ENCODE measurements at regions not wholly inside any gene's neighbourhood (a gene's known extent, or its start where the extent isn't known, plus 50 kb on each side); places are given as distances from the start of the nearest gene placed in this dataset.

DNA sequence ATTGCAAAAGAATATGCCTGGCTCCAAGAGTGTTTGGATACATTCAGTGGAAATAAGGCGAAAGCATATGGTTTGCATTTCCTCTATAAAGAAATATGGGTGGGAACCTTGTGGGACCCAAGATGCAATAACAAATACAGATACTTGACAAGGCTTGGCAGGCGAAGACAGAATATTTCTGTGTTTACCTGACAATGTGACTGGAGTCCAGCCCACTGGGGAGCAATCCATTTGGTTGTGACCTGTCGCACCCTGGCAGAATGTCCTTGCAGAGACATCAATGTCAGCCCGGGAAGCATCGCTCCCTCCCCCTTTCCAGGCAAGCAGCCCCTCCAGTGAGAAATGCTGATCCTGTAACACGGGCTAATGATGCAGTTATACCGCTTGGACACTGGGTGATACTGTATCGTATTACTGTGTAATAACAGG lies 296.6 kb downstream of the MAF start:
- no peaks in the 10 kb centered on the region for H3F3A ChIP-seq (ENCODE audit: insufficient read depth, low read length)
- no peak for DNase-seq
- H3K4me3 ChIP-seq (ENCODE audit: low read length): no peak overlapping the region
- no peak overlapping the region for H3K9ac ChIP-seq (ENCODE audit: low read length)
- no peaks in the 10 kb centered on the region for H3K9me2 ChIP-seq (replicated peaks; ENCODE audit: insufficient read depth, low read length)
- H3K9me3 ChIP-seq (replicated peaks; ENCODE audit: insufficient read depth, low read length): no peaks in the 10 kb centered on the region
- H2AFZ ChIP-seq (ENCODE audit: low read length): no peak overlapping the region
- no peaks in the 10 kb centered on the region for H3K4me1 ChIP-seq (ENCODE audit: low read length)
- no peaks in the 10 kb centered on the region for H4K20me1 ChIP-seq (ENCODE audit: insufficient read depth, low read length)
- TF ChIP-seq, protein P1, sequence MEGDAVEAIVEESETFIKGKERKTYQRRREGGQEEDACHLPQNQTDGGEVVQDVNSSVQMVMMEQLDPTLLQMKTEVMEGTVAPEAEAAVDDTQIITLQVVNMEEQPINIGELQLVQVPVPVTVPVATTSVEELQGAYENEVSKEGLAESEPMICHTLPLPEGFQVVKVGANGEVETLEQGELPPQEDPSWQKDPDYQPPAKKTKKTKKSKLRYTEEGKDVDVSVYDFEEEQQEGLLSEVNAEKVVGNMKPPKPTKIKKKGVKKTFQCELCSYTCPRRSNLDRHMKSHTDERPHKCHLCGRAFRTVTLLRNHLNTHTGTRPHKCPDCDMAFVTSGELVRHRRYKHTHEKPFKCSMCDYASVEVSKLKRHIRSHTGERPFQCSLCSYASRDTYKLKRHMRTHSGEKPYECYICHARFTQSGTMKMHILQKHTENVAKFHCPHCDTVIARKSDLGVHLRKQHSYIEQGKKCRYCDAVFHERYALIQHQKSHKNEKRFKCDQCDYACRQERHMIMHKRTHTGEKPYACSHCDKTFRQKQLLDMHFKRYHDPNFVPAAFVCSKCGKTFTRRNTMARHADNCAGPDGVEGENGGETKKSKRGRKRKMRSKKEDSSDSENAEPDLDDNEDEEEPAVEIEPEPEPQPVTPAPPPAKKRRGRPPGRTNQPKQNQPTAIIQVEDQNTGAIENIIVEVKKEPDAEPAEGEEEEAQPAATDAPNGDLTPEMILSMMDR (IDR thresholded peaks at IDR 0.05; ENCODE audit: low read length): no peak
- TF ChIP-seq EZH2phosphoT487 (IDR thresholded peaks at IDR 0.05; ENCODE audit: low read length) (no peak), EZH2 (optimal IDR thresholded peaks at IDR 0.05; ENCODE audit: low read depth, low read length) (no peak)
- H3K27me3 ChIP-seq (replicated peaks; ENCODE audit: insufficient read depth, low read length): no peaks in the 10 kb centered on the region
- H3K4me2 ChIP-seq (ENCODE audit: low read depth, low read length): no peak overlapping the region
- H3K36me3 ChIP-seq (replicated peaks; ENCODE audit: insufficient read depth, low read length): no peaks in the 10 kb centered on the region
- H3K79me2 ChIP-seq (ENCODE audit: low read length): no peaks in the 10 kb centered on the region
- no peak overlapping the region for H3K27ac ChIP-seq (ENCODE audit: low read length)

- Histone ChIP-seq H3K36me3 (replicated peaks; ENCODE audit: insufficient read depth, low read length) (no peaks in the 10 kb centered on the region), H3K9ac (ENCODE audit: low read length) (no peak overlapping the region), H2AFZ (ENCODE audit: low read length) (no peak overlapping the region), H3K4me2 (ENCODE audit: low read depth, low read length) (no peak overlapping the region), H3K9me2 (replicated peaks; ENCODE audit: insufficient read depth, low read length) (no peaks in the 10 kb centered on the region), H3K4me1 (ENCODE audit: low read length) (no peaks in the 10 kb centered on the region), H3F3A (ENCODE audit: insufficient read depth, low read length) (no peaks in the 10 kb centered on the region), H3K9me3 (replicated peaks; ENCODE audit: insufficient read depth, low read length) (no peaks in the 10 kb centered on the region), H3K79me2 (ENCODE audit: low read length) (no peaks in the 10 kb centered on the region), H3K4me3 (ENCODE audit: low read length) (no peak overlapping the region), H3K27ac (ENCODE audit: low read length) (no peak overlapping the region), H3K27me3 (replicated peaks; ENCODE audit: insufficient read depth, low read length) (no peaks in the 10 kb centered on the region), H4K20me1 (ENCODE audit: insufficient read depth, low read length) (no peaks in the 10 kb centered on the region)
- no peak for DNase-seq
- TF ChIP-seq, protein P1 (IDR thresholded peaks at IDR 0.05; ENCODE audit: low read length): no peak
- no peak for TF ChIP-seq EZH2phosphoT487 (IDR thresholded peaks at IDR 0.05; ENCODE audit: low read length)
- no peak for TF ChIP-seq EZH2 (optimal IDR thresholded peaks at IDR 0.05; ENCODE audit: low read depth, low read length)
Measured at GRCh38 chr16:79303206-79303605, 297.3 kb downstream of the MAF start.

DNA sequence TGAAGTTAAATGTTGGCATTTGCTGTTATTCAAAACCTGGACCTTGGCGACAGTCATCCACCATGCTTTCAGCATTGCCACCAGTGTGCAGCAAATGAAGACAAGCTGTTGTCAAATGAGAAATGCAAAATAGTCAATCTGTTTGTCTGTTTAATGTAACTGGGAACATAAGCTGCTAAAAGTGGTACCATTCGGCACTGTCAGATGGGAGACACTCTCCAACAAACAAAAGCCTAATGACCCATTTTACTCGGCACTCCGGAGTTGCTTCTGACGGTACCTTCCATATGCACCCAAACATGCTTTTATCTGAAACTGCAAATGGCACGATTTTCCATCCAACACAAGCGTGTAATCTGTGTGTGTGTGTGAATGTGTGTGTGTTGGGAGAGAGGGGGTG lies 297.8 kb downstream of the MAF start:
- Histone ChIP-seq H3K36me3 (replicated peaks; ENCODE audit: insufficient read depth, low read length) (no peaks in the 10 kb centered on the region), H3K4me2 (ENCODE audit: low read depth, low read length) (no peak overlapping the region), H3K79me2 (ENCODE audit: low read length) (no peaks in the 10 kb centered on the region), H3K27ac (ENCODE audit: low read length) (no peak overlapping the region), H3K9me3 (replicated peaks; ENCODE audit: insufficient read depth, low read length) (no peaks in the 10 kb centered on the region), H3K9ac (ENCODE audit: low read length) (no peak overlapping the region), H2AFZ (ENCODE audit: low read length) (no peak overlapping the region), H3K9me2 (replicated peaks; ENCODE audit: insufficient read depth, low read length) (no peaks in the 10 kb centered on the region), H3K4me3 (ENCODE audit: low read length) (no peak overlapping the region), H3F3A (ENCODE audit: insufficient read depth, low read length) (no peaks in the 10 kb centered on the region), H3K27me3 (replicated peaks; ENCODE audit: insufficient read depth, low read length) (no peaks in the 10 kb centered on the region), H3K4me1 (ENCODE audit: low read length) (no peaks in the 10 kb centered on the region), H4K20me1 (ENCODE audit: insufficient read depth, low read length) (no peaks in the 10 kb centered on the region)
- TF ChIP-seq, protein P1 (IDR thresholded peaks at IDR 0.05; ENCODE audit: low read length): no peak
- no peak for TF ChIP-seq EZH2 (optimal IDR thresholded peaks at IDR 0.05; ENCODE audit: low read depth, low read length)
- TF ChIP-seq EZH2phosphoT487 (IDR thresholded peaks at IDR 0.05; ENCODE audit: low read length): no peak
- DNase-seq: no peak

Data from MM.1S (cell line).